Left lung (tissue), 4 donors: ENCODE measurements at regions not wholly inside any gene's neighbourhood (a gene's known extent, or its start where the extent isn't known, plus 50 kb on each side); places are given as distances from the start of the nearest gene placed in this dataset.

ENCODE experiments used
- ATAC-seq: fragments of 200-7000 bp; cut with Tn5 transposase; one replicate; pipeline ENCODE4 v1.9.1; 2020; ENCODE audit warnings: moderate library complexity
- DNase-seq, 4 donors: peaks; one replicate each; pipeline ENCODE4 v3.0.0-alpha.2; 2013 to 2020
- H3K27ac ChIP-seq, 2 donors: fragments of 200-600 bp; sonication (generic) in 1 of 2; one replicate each; pipeline versions ENCODE4 v1.5.0 to v1.8.0; 2020 to 2021
- H3K27me3 ChIP-seq, 2 donors: fragments of 200-600 bp; sonication (generic) in 1 of 2; one replicate each; pipeline versions ENCODE4 v1.5.0 to v1.8.0; 2020 to 2021
- H3K36me3 ChIP-seq, 2 donors: fragments of 200-600 bp; sonication (generic) in 1 of 2; one replicate each; pipeline versions ENCODE4 v1.5.0 to v1.8.0; 2020 to 2021
- H3K4me1 ChIP-seq, 2 donors: fragments of 200-600 bp; one replicate each; pipeline ENCODE4 v1.8.0; 2021
- H3K4me3 ChIP-seq, 2 donors: fragments of 200-600 bp; sonication (generic) in 1 of 2; one replicate each; pipeline versions ENCODE4 v1.5.0 to v1.8.0; 2020 to 2021; ENCODE audit warnings: mild to moderate bottlenecking in 1 of 2
- H3K9me3 ChIP-seq, 2 donors: fragments of 200-600 bp; sonication (generic) in 1 of 2; one replicate each; pipeline versions ENCODE4 v1.5.0 to v1.8.0; 2020 to 2021
- CTCF ChIP-seq, 2 donors: fragments of 200-600 bp; sonication (generic) in 1 of 2; IDR thresholded peaks; one replicate each; pipeline versions ENCODE4 v1.5.0 to v1.8.0; 2021; ENCODE audit warnings: antibody characterized with exemption in 2 of 2
- intact Hi-C, 2 donors: fragments of 100-400 bp; cut with DNase I; formaldehyde crosslinking; loops; one replicate each; pipeline versions ENCODE4 v1.11.2 to v1.14.2; 2022
- donor health status: DM: no; HTN: yes; CAD: no.
- donor health status: DM: no; HTN: no; CAD: no.

GRCh38 chr13:85638815-85639393 is 160.3 kb downstream of the SLITRK6 start:
- ATAC-seq (no peak), DNase-seq (peak in 1 of 4 donors; percentile 51)
- intact Hi-C loops: no loop called here
- Histone ChIP-seq H3K4me1 (no peaks in the 10 kb centered on the region), H3K4me3 (no peak overlapping the region), H3K36me3 (no peaks in the 10 kb centered on the region), H3K27me3 (no peaks in the 10 kb centered on the region), H3K27ac (no peak overlapping the region), H3K9me3 (peaks cover 0 to 17% of the 10 kb centered on the region in 2 donors)
- TF ChIP-seq CTCF (IDR thresholded peaks at IDR 0.05): no peak

- TF ChIP-seq CTCF (IDR thresholded peaks at IDR 0.05): no peak
- Histone ChIP-seq H3K9me3 (peaks cover 0 to 17% of the 10 kb centered on the region in 2 donors), H3K27me3 (no peaks in the 10 kb centered on the region), H3K4me1 (no peaks in the 10 kb centered on the region), H3K4me3 (no peak overlapping the region), H3K36me3 (no peaks in the 10 kb centered on the region), H3K27ac (no peak overlapping the region)
- no peak for ATAC-seq
- peak in 1 of 4 donors; percentile 57 for DNase-seq
- intact Hi-C loops: no loop called here
Observed at GRCh38 chr13:85638265-85638664, 161.0 kb downstream of the SLITRK6 start.

- ATAC-seq (no peak), DNase-seq (peak in 2 of 4 donors; percentile 51)
- H3K27ac ChIP-seq: no peak overlapping the region
- no peaks in the 10 kb centered on the region for H3K36me3 ChIP-seq
- H3K9me3 ChIP-seq: no peaks in the 10 kb centered on the region
- H3K4me1 ChIP-seq: no peaks in the 10 kb centered on the region
- intact Hi-C loops: no loop called here
- TF ChIP-seq CTCF (IDR thresholded peaks at IDR 0.05): no peak
- H3K27me3 ChIP-seq: no peaks in the 10 kb centered on the region
- no peak overlapping the region for H3K4me3 ChIP-seq
Observed at GRCh38 chr13:85632526-85633195, 166.6 kb downstream of the SLITRK6 start.

GRCh38 chr13:85631801-85632200 is 167.4 kb downstream of the SLITRK6 start:
- no peak for DNase-seq
- no peak for ATAC-seq
- H3K27ac ChIP-seq: no peak overlapping the region

More at GRCh38 chr13:85631801-85632200, 167.4 kb downstream of the SLITRK6 start:
- Histone ChIP-seq H3K27me3 (no peaks in the 10 kb centered on the region), H3K4me1 (no peaks in the 10 kb centered on the region), H3K4me3 (no peak overlapping the region), H3K36me3 (no peaks in the 10 kb centered on the region), H3K9me3 (no peaks in the 10 kb centered on the region)
- TF ChIP-seq CTCF (IDR thresholded peaks at IDR 0.05): no peak
- intact Hi-C loops: no loop called here
